SK-N-SH (cell line): ENCODE measurements at regions not wholly inside any gene's neighbourhood (a gene's known extent, or its start where the extent isn't known, plus 50 kb on each side); places are given as distances from the start of the nearest gene placed in this dataset.

Experiments
- CTCF ChIA-PET: fragments of 300-600, 350-600 bp; formaldehyde crosslinking; extraction: SDS; loops from one replicate; lab custom pipeline; 2021; lab: Yijun Ruan, JAX
- POLR2A ChIA-PET: fragments of 350-600 bp; sonication (Branson Sonifier 250); formaldehyde crosslinking; extraction: SDS; loops from one replicate; lab custom pipeline; 2020; ENCODE audit warnings: antibody characterized with exemption, inconsistent platforms; lab: Yijun Ruan, JAX
- DNase-seq: peaks from one replicate; pipeline ENCODE4 v3.0.0; 2012
- H2AFZ ChIP-seq: fragments of 200-600 bp; sonication (generic); 2 replicates; pipeline ENCODE4 v1.8.1; 2016; ENCODE audit warnings: antibody characterized with exemption, mild to moderate bottlenecking, low read depth
- H3F3A ChIP-seq: fragments of 200-600 bp; sonication (generic); replicated peaks from 2 replicates; pipeline ENCODE3; 2016; ENCODE audit warnings: antibody characterized with exemption, mild to moderate bottlenecking; ENCODE audit not compliant: insufficient read depth
- H3K27ac ChIP-seq, 2 experiments: fragments of 200-500 bp in 1 of 2; fragments of 200-600 bp in 1 of 2; sonication (Bioruptor generic) in 1 of 2; sonication (generic), shearing (Covaris generic) in 1 of 2; 2 replicates each; pipeline versions ENCODE4 v1.5.1 to v1.6.1; 2014 to 2016; ENCODE audit warnings: low read depth in 2 of 2, inconsistent platforms in 1 of 2, low read length in 1 of 2, mild to moderate bottlenecking in 1 of 2, mixed read lengths in 1 of 2
- H3K27me3 ChIP-seq: fragments of 200-600 bp; sonication (generic), shearing (Covaris generic); 2 replicates; pipeline ENCODE4 v1.6.1; 2016; ENCODE audit warnings: mixed run types; ENCODE audit not compliant: insufficient read depth
- H3K36me3 ChIP-seq, 2 experiments: fragments of 200-500 bp in 1 of 2; fragments of 200-600 bp in 1 of 2; sonication (Bioruptor generic) in 1 of 2; sonication (generic) in 1 of 2; replicated peaks in 1 of 2; 2 replicates each; pipeline versions ENCODE3 to v1.5.1; 2014 to 2016; ENCODE audit warnings: low read length in 1 of 2, mild to moderate bottlenecking in 1 of 2; ENCODE audit not compliant: insufficient read depth in 2 of 2, control insufficient read depth in 1 of 2
- H3K4me1 ChIP-seq, 2 experiments: fragments of 200-500 bp in 1 of 2; fragments of 200-600 bp in 1 of 2; sonication (Bioruptor generic) in 1 of 2; sonication (generic), shearing (Covaris generic) in 1 of 2; 2 replicates each; pipeline versions ENCODE4 v1.5.1 to v1.6.1; 2014 to 2016; ENCODE audit warnings: low read depth in 1 of 2, low read length in 1 of 2, mixed run types in 1 of 2; ENCODE audit not compliant: insufficient read depth in 2 of 2, control insufficient read depth in 1 of 2
- H3K4me2 ChIP-seq: fragments of 200-600 bp; sonication (generic), shearing (Covaris generic); 2 replicates; pipeline ENCODE4 v1.6.1; 2017; ENCODE audit warnings: mixed run types
- H3K4me3 ChIP-seq, 2 experiments: fragments of 200-500 bp in 1 of 2; fragments of 200-600 bp in 1 of 2; sonication (Bioruptor generic) in 1 of 2; sonication (generic), shearing (Covaris generic) in 1 of 2; 2 replicates each; pipeline versions ENCODE4 v1.5.1 to v1.8.1; 2014 to 2016; ENCODE audit warnings: low read depth in 2 of 2, inconsistent platforms in 1 of 2, low read length in 1 of 2, mild to moderate bottlenecking in 1 of 2, mixed read lengths in 1 of 2, moderate library complexity in 1 of 2
- H3K79me2 ChIP-seq: fragments of 200-600 bp; sonication (generic); 2 replicates; pipeline ENCODE4 v1.8.1; 2017; ENCODE audit warnings: mild to moderate bottlenecking; ENCODE audit not compliant: insufficient read depth
- H3K9ac ChIP-seq: fragments of 200-600 bp; sonication (generic); 2 replicates; pipeline ENCODE4 v1.6.1; 2017; ENCODE audit warnings: mixed run types
- H3K9me2 ChIP-seq: fragments of 200-600 bp; sonication (generic); 2 replicates; pipeline ENCODE4 v1.6.1; 2017; ENCODE audit warnings: mixed run types
- H3K9me3 ChIP-seq: fragments of 200-600 bp; sonication (generic); 2 replicates; pipeline ENCODE4 v1.6.1; 2017; ENCODE audit warnings: mixed run types, mild to moderate bottlenecking, moderate library complexity
- H4K20me1 ChIP-seq: fragments of 200-600 bp; sonication (generic); 2 replicates; pipeline ENCODE4 v1.6.1; 2017; ENCODE audit warnings: mild to moderate bottlenecking, mixed run types; ENCODE audit not compliant: insufficient read depth
- CHD2 ChIP-seq: fragments of 150-350 bp; IDR thresholded peaks from 2 replicates; pipeline ENCODE4 v1.6.1; 2018; ENCODE audit warnings: low read length; ENCODE audit not compliant: partially characterized antibody
- CTCF ChIP-seq: fragments of 200-600 bp; sonication (generic); IDR thresholded peaks from 2 replicates; pipeline ENCODE4 v1.6.1; 2017; ENCODE audit warnings: antibody characterized with exemption, mild to moderate bottlenecking, moderate library complexity
- ELF1 ChIP-seq: IDR thresholded peaks from 2 replicates; pipeline ENCODE4 v1.4.0; 2012
- EP300 ChIP-seq, 2 experiments: IDR thresholded peaks; 2 replicates each; pipeline versions ENCODE4 v1.4.0 to v1.6.1; 2012; ENCODE audit warnings: borderline replicate concordance in 1 of 2, low read depth in 1 of 2, low read length in 1 of 2
- EZH2phosphoT487 ChIP-seq: fragments of 200-600 bp; sonication (generic); IDR thresholded peaks from 2 replicates; pipeline ENCODE4 v1.6.1; 2017; ENCODE audit warnings: low read depth, mixed run types, mild to moderate bottlenecking, antibody characterized with exemption, moderate library complexity, borderline replicate concordance
- FOSL2 ChIP-seq: IDR thresholded peaks from 2 replicates; pipeline ENCODE4 v1.4.0; 2012; ENCODE audit warnings: low read depth, mild to moderate bottlenecking, moderate library complexity, borderline replicate concordance
- FOXJ3 ChIP-seq: sonication (generic); formaldehyde crosslinking; IDR thresholded peaks from 2 replicates; pipeline ENCODE4 v1.5.1; 2020; ENCODE audit warnings: mild to moderate bottlenecking, missing genetic modification reagents
- GATA2 ChIP-seq: sonication (generic); formaldehyde crosslinking; IDR thresholded peaks from 2 replicates; pipeline ENCODE4 v1.5.0; 2020; ENCODE audit warnings: mild to moderate bottlenecking, missing genetic modification reagents
- MXI1 ChIP-seq: IDR thresholded peaks from 2 replicates; pipeline ENCODE4 v1.6.1; 2012; ENCODE audit warnings: mild to moderate bottlenecking, low read depth, low read length, improper control_type of control experiment
- NRF1 ChIP-seq: IDR thresholded peaks from 2 replicates; pipeline ENCODE4 v1.6.1; 2012; ENCODE audit warnings: low read depth, mild to moderate bottlenecking, low read length
- PBX3 ChIP-seq: IDR thresholded peaks from 2 replicates; pipeline ENCODE4; 2012
- RAD21 ChIP-seq: IDR thresholded peaks from 2 replicates; pipeline ENCODE4 v1.6.1; 2012; ENCODE audit warnings: mild to moderate bottlenecking, low read length
- RXRA ChIP-seq: IDR thresholded peaks from 2 replicates; pipeline ENCODE4 v1.4.0; 2012; ENCODE audit warnings: low read depth, mild to moderate bottlenecking, borderline replicate concordance
- SIN3A ChIP-seq: IDR thresholded peaks from 2 replicates; pipeline ENCODE4 v1.6.1; 2012; ENCODE audit warnings: low read depth, mild to moderate bottlenecking, low read length, moderate library complexity, borderline replicate concordance
- SMC3 ChIP-seq: IDR thresholded peaks from 2 replicates; pipeline ENCODE4 v1.6.1; 2012; ENCODE audit warnings: low read depth, low read length, improper control_type of control experiment
- USF1 ChIP-seq: IDR thresholded peaks from 2 replicates; pipeline ENCODE4 v1.4.0; 2012; ENCODE audit warnings: low read depth, borderline replicate concordance
- USF2 ChIP-seq: fragments of 150-350 bp; IDR thresholded peaks from 2 replicates; pipeline ENCODE4 v1.6.1; 2017; ENCODE audit warnings: antibody characterized with exemption, low read length, low read depth, borderline replicate concordance
- WGBS: methylation state at CpG from one replicate; pipeline ENCODE4 v1.1.6; 2017; ENCODE audit warnings: low lambda C conversion rate; 5-methylcytosine and 5-hydroxymethylcytosine counted together

GRCh38 chr12:127293507-127294310 is 973.3 kb upstream of the TMEM132C start:
- Histone ChIP-seq H3K4me1 (no peaks in the 10 kb centered on the region), H3F3A (no peaks in the 10 kb centered on the region), H3K9me3 (no peaks in the 10 kb centered on the region), H3K9ac (no peak overlapping the region), H3K4me3 (no peak overlapping the region), H3K79me2 (no peaks in the 10 kb centered on the region), H2AFZ (no peak overlapping the region), H3K36me3 (no peaks in the 10 kb centered on the region), H3K9me2 (no peaks in the 10 kb centered on the region), H4K20me1 (no peaks in the 10 kb centered on the region), H3K27ac (no peak overlapping the region), H3K27me3 (no peaks in the 10 kb centered on the region), H3K4me2 (no peak overlapping the region)
- TF ChIP-seq SMC3 (peak; percentile 54; the same call in 1 of the 2 replicates), CTCF (peak; percentile 40), RAD21 (peak; percentile 83), EZH2phosphoT487 (no peak)
- POLR2A ChIA-PET, result no interaction called here
- CTCF ChIA-PET, result interaction anchor here (0.6 to 8.1 kb wide), 19 partner anchors 9 to 509 kb away, joined by 3 to 131 read pairs (median 4); no protein-coding TSS in a partner anchor
- DNase-seq, result peak; percentile 63
- 47% methylated on average over 8 of the region's 13 CpGs for WGBS

GRCh38 chr12:127294651-127295210 is 972.2 kb upstream of the TMEM132C start:
- Histone ChIP-seq H3K4me3 (no peak overlapping the region), H3K9me2 (no peaks in the 10 kb centered on the region), H2AFZ (no peak overlapping the region), H3K4me1 (no peaks in the 10 kb centered on the region), H3F3A (no peaks in the 10 kb centered on the region), H3K27ac (no peak overlapping the region), H3K4me2 (no peak overlapping the region), H4K20me1 (no peaks in the 10 kb centered on the region), H3K79me2 (no peaks in the 10 kb centered on the region), H3K36me3 (no peaks in the 10 kb centered on the region), H3K9ac (no peak overlapping the region), H3K9me3 (no peaks in the 10 kb centered on the region), H3K27me3 (no peaks in the 10 kb centered on the region)
- DNase-seq, result no peak
- WGBS, result 18% methylated on average over 4 of the region's 6 CpGs
- POLR2A ChIA-PET, result no interaction called here
- CTCF ChIA-PET, result interaction anchor here (8.1 kb wide), 1 partner anchor 187 kb away, joined by 131 read pairs; no protein-coding TSS in a partner anchor
- TF ChIP-seq ELF1 (no peak), NRF1 (no peak), USF2 (no peak), FOSL2 (no peak), EP300 (IDR thresholded peaks at IDR 0.05; ENCODE audit: borderline replicate concordance in 1 of 2, low read depth in 1 of 2, low read length in 1 of 2) (no peak), RAD21 (no peak), CHD2 (no peak), SIN3A (no peak), CTCF (no peak), PBX3 (no peak), USF1 (no peak), FOXJ3 (CRISPR knock-in tag) (no peak), MXI1 (no peak), RXRA (no peak), GATA2 (no peak)
